ENCODE measurements at regions not wholly inside any gene's neighbourhood (a gene's known extent, or its start where the extent isn't known, plus 50 kb on each side); places are given as distances from the start of the nearest gene placed in this dataset.

DNA sequence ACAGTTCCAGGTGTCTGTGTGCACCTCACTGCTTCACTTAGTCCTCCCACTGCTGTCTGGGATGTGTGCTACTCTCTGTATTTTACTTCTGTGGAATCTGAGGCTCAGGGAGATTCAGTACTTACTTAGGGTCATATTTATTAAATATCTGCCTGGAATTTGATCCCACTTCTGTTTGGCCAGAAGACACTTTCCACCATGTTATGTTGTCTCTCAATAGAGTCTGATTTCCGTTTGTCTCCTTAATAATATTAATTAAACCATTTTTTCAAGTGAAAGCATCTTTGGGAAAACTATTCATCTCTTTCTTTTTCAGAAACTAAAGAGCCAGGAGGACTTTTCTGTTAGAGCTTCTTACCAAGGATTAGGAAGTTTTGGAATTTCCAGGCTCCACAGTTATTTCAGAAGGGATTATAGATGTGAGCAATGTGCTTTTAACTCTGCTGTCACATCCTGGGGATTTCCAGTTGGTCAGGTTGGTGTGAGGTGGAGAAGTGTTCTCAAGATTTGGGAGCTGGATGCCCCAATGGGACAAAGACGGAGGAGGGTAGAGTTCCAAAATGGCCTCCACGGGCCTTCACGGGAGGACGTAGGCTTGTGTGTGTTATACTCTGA lies 156.8 kb upstream of the RALGAPA2 start:
- Histone ChIP-seq H4K20me1 (ENCODE audit: insufficient read depth) (no peaks in the 10 kb centered on the region), H3K4me2 (ENCODE audit: low read length) (no peak overlapping the region), H3K27me3 (ENCODE audit: insufficient read depth, low read depth, low read length) (peaks cover 49% of the 10 kb centered on the region), H3K36me3 (ENCODE audit: insufficient read depth, low read length) (no peaks in the 10 kb centered on the region), H3F3A (ENCODE audit: insufficient read depth, low read length, poor library complexity, severe bottlenecking) (no peaks in the 10 kb centered on the region), H3K79me2 (replicated peaks; ENCODE audit: insufficient read depth, low read length) (no peaks in the 10 kb centered on the region), H3K27ac (ENCODE audit: low read length) (no peak overlapping the region), H3K9ac (ENCODE audit: low read length) (no peak overlapping the region), H3K9me2 (ENCODE audit: insufficient read depth, low read length) (no peaks in the 10 kb centered on the region), H3K9me3 (ENCODE audit: low read length) (no peaks in the 10 kb centered on the region), H2AFZ (ENCODE audit: low read depth, low read length) (no peak overlapping the region), H3K4me3 (ENCODE audit: low read length) (no peak overlapping the region)
- no peak for TF ChIP-seq SMC3 (conservative IDR thresholded peaks at IDR 0.05; ENCODE audit: poor library complexity)
- no peak for TF ChIP-seq MXI1 (conservative IDR thresholded peaks at IDR 0.05; ENCODE audit: poor library complexity, severe bottlenecking)
- TF ChIP-seq CTCF (IDR thresholded peaks at IDR 0.05; ENCODE audit: poor library complexity, severe bottlenecking), result no peak
- no peak for TF ChIP-seq RAD21 (conservative IDR thresholded peaks at IDR 0.05)
- TF ChIP-seq TAF1 (IDR thresholded peaks at IDR 0.05; ENCODE audit: low read depth), result no peak
- no peak for TF ChIP-seq REST (IDR thresholded peaks at IDR 0.05; ENCODE audit: borderline replicate concordance)
- no peak for TF ChIP-seq EZH2 (IDR thresholded peaks at IDR 0.05; ENCODE audit: borderline replicate concordance, insufficient read depth, low read length, poor library complexity, severe bottlenecking)
- no peak for TF ChIP-seq EP300 (conservative IDR thresholded peaks at IDR 0.05; ENCODE audit: poor library complexity, severe bottlenecking)

DNA sequence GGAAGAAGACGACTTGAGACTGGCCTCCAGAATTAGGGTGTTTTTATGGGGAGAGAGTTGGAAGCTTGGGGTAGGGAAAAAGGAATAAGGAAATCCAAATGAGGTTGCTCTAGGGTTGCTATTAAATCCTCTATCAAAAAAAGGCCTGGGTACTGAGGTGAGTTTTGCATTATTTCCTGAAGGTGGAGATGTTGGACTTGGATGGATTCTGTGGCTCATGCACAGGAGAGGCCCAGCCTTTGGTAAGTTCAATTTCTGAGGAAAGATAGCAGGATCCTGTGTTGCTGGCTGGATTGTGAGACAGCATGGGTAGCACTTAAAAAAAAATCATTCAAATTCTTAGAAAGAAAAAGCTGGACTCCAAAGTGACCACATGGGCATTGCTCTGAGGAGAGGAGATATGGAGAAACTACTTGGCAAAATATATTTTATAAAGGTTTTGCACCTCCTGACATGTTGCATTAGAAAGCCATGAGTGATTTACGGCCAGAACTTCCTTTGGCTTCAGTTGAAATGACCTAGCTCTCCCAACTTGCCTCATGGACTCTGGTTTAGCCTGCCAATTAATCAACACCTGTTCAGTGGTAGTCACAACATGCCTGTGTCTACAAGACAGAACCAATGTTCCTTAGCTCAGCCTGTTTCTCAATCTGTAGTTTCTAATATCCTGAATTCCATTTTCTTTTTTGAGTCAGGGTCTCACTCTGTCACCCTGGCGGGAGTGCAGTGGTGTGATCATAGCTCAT lies 152.1 kb upstream of the RALGAPA2 start:
- TF ChIP-seq CTCF (IDR thresholded peaks at IDR 0.05; ENCODE audit: poor library complexity, severe bottlenecking), result peak; percentile 81
- TF ChIP-seq MXI1 (conservative IDR thresholded peaks at IDR 0.05; ENCODE audit: poor library complexity, severe bottlenecking), result no peak
- TF ChIP-seq EP300 (conservative IDR thresholded peaks at IDR 0.05; ENCODE audit: poor library complexity, severe bottlenecking), result no peak
- TF ChIP-seq REST (IDR thresholded peaks at IDR 0.05; ENCODE audit: borderline replicate concordance), result no peak
- TF ChIP-seq TAF1 (IDR thresholded peaks at IDR 0.05; ENCODE audit: low read depth), result no peak
- no peak for TF ChIP-seq POLR2AphosphoS5 (IDR thresholded peaks at IDR 0.05)
- no peak for TF ChIP-seq EZH2 (IDR thresholded peaks at IDR 0.05; ENCODE audit: borderline replicate concordance, insufficient read depth, low read length, poor library complexity, severe bottlenecking)
- peak; percentile 87 for TF ChIP-seq RAD21 (conservative IDR thresholded peaks at IDR 0.05)
- peak; percentile 85 for TF ChIP-seq SMC3 (conservative IDR thresholded peaks at IDR 0.05; ENCODE audit: poor library complexity)
- Histone ChIP-seq H3K4me2 (ENCODE audit: low read length) (no peak overlapping the region), H3K9ac (ENCODE audit: low read length) (no peak overlapping the region), H3K27me3 (ENCODE audit: insufficient read depth, low read depth, low read length) (peaks cover 62% of the 10 kb centered on the region), H3K9me3 (ENCODE audit: low read length) (no peaks in the 10 kb centered on the region), H3K27ac (ENCODE audit: low read length) (no peak overlapping the region), H3K79me2 (replicated peaks; ENCODE audit: insufficient read depth, low read length) (no peaks in the 10 kb centered on the region), H3K9me2 (ENCODE audit: insufficient read depth, low read length) (no peaks in the 10 kb centered on the region), H4K20me1 (ENCODE audit: insufficient read depth) (no peaks in the 10 kb centered on the region), H3F3A (ENCODE audit: insufficient read depth, low read length, poor library complexity, severe bottlenecking) (no peaks in the 10 kb centered on the region), H3K36me3 (ENCODE audit: insufficient read depth, low read length) (no peaks in the 10 kb centered on the region), H2AFZ (ENCODE audit: low read depth, low read length) (no peak overlapping the region), H3K4me3 (ENCODE audit: low read length) (no peak overlapping the region)
